H1 (cell line): ENCODE measurements at regions not wholly inside any gene's neighbourhood (a gene's known extent, or its start where the extent isn't known, plus 50 kb on each side); places are given as distances from the start of the nearest gene placed in this dataset.

Experiments used
- CTCF ChIA-PET: fragments of 300-600 bp; sonication (Branson Sonifier 250); formaldehyde crosslinking; loops from one replicate; lab custom pipeline; 2021; ENCODE audit not compliant: partially characterized antibody; lab: Charles Lee
- POLR2A ChIA-PET: fragments of 300-600 bp; sonication (Branson Sonifier 250); formaldehyde crosslinking; loops from one replicate; lab custom pipeline; 2021; ENCODE audit warnings: inconsistent platforms; ENCODE audit not compliant: partially characterized antibody; lab: Charles Lee
- DNase-seq, 2 experiments: peaks; one replicate each; pipeline versions ENCODE4 v3.0.0 to v3.0.0-alpha.2; 2010 to 2022; ENCODE audit warnings: low spot score in 2 of 2, low read depth in 1 of 2, mixed read lengths in 1 of 2
- FAIRE-seq: peaks from 2 replicates; lab custom pipeline; 2011; peaks lifted over from hg19 to GRCh38; lab: Jason Lieb, UNC
- H2AFZ ChIP-seq: 2 replicates; pipeline ENCODE4 v1.8.1; 2012; ENCODE audit warnings: low read length, inconsistent platforms
- H2AK5ac ChIP-seq: 2 replicates; pipeline ENCODE4 v1.6.1; 2013; ENCODE audit warnings: low read depth, low read length
- H2BK120ac ChIP-seq: replicated peaks from 2 replicates; pipeline ENCODE3; 2013; ENCODE audit warnings: low read depth, low read length, inconsistent platforms
- H2BK12ac ChIP-seq: 2 replicates; pipeline ENCODE4 v1.6.1; 2013; ENCODE audit warnings: low read depth, low read length
- H2BK15ac ChIP-seq: 2 replicates; pipeline ENCODE4 v1.6.1; 2013; ENCODE audit warnings: low read length
- H2BK20ac ChIP-seq: 2 replicates; pipeline ENCODE4 v1.6.1; 2013; ENCODE audit warnings: low read length
- H2BK5ac ChIP-seq: 2 replicates; pipeline ENCODE4 v1.6.1; 2013; ENCODE audit warnings: low read depth, low read length
- H3K14ac ChIP-seq: 2 replicates; pipeline ENCODE4 v1.6.1; 2013; ENCODE audit warnings: inconsistent platforms; ENCODE audit not compliant: insufficient read length
- H3K18ac ChIP-seq: 2 replicates; pipeline ENCODE4 v1.6.1; 2013; ENCODE audit warnings: low read length; ENCODE audit errors: extremely low read depth
- H3K23ac ChIP-seq: 2 replicates; pipeline ENCODE4 v1.6.1; 2013; ENCODE audit warnings: inconsistent platforms; ENCODE audit not compliant: insufficient read length
- H3K23me2 ChIP-seq: 2 replicates; pipeline ENCODE4 v1.6.1; 2013; ENCODE audit warnings: low read depth, low read length
- H3K27ac ChIP-seq: 2 replicates; pipeline ENCODE4 v1.6.1; 2011; ENCODE audit warnings: low read depth, low read length, inconsistent platforms
- H3K27me3 ChIP-seq, 4 experiments: replicated peaks in 1 of 4; 1 replicate in 1 of 4; 2 replicates in 3 of 4; pipeline versions ENCODE4 v1.6.1 to v1.8.1; 2011 to 2013; ENCODE audit warnings: low read length in 3 of 4, mild to moderate bottlenecking in 3 of 4, inconsistent platforms in 2 of 4, mixed read lengths in 2 of 4, moderate library complexity in 1 of 4; ENCODE audit not compliant: control insufficient read depth in 3 of 4, insufficient read depth in 3 of 4; ENCODE audit errors: extremely low read depth in 1 of 4
- H3K36me3 ChIP-seq, 4 experiments: 2 replicates each; pipeline versions ENCODE4 v1.6.1 to v1.8.1; 2011 to 2013; ENCODE audit warnings: mild to moderate bottlenecking in 4 of 4, low read length in 3 of 4, moderate library complexity in 2 of 4, control low read depth in 1 of 4, inconsistent platforms in 1 of 4; ENCODE audit not compliant: insufficient read depth in 4 of 4, control insufficient read depth in 2 of 4
- H3K4ac ChIP-seq: replicated peaks from 2 replicates; pipeline ENCODE3; 2013; ENCODE audit warnings: low read length, low read depth, mixed read lengths, inconsistent platforms; ENCODE audit not compliant: insufficient read length
- H3K4me1 ChIP-seq, 4 experiments: replicated peaks in 1 of 4; 1 replicate in 1 of 4; 2 replicates in 3 of 4; pipeline versions ENCODE4 v1.6.1 to v1.8.1; 2011 to 2013; ENCODE audit warnings: low read length in 3 of 4, inconsistent platforms in 2 of 4, mixed read lengths in 1 of 4; ENCODE audit not compliant: insufficient read depth in 4 of 4, control insufficient read depth in 3 of 4
- H3K4me2 ChIP-seq, 2 experiments: 2 replicates each; pipeline versions ENCODE4 v1.6.1 to v1.8.1; 2011 to 2013; ENCODE audit warnings: low read depth in 2 of 2, low read length in 2 of 2, control low read depth in 1 of 2, inconsistent platforms in 1 of 2, mild to moderate bottlenecking in 1 of 2; ENCODE audit not compliant: insufficient read depth in 1 of 2
- H3K4me3 ChIP-seq, 4 experiments: fragments of 200-600, 300-600 bp in 1 of 4; sonication (generic), shearing (Covaris generic), sonication (Bioruptor Twin) in 1 of 4; 2 replicates each; pipeline versions ENCODE4 v1.5.1 to v1.8.1; 2011 to 2016; ENCODE audit warnings: low read length in 4 of 4, low read depth in 3 of 4, control low read depth in 2 of 4, inconsistent platforms in 2 of 4, mild to moderate bottlenecking in 2 of 4, mixed read lengths in 1 of 4, moderate library complexity in 1 of 4; ENCODE audit not compliant: insufficient read depth in 2 of 4; ENCODE audit errors: extremely low read depth in 1 of 4
- H3K56ac ChIP-seq: replicated peaks from 2 replicates; pipeline ENCODE3; 2013; ENCODE audit warnings: low read depth, mild to moderate bottlenecking, mixed read lengths, low read length, inconsistent platforms; ENCODE audit not compliant: insufficient read length
- H3K79me1 ChIP-seq: 2 replicates; pipeline ENCODE4 v1.6.1; 2013; ENCODE audit warnings: low read depth, low read length, control low read depth
- H3K79me2 ChIP-seq, 2 experiments: 2 replicates each; pipeline versions ENCODE4 v1.6.1 to v1.8.1; 2012 to 2013; ENCODE audit warnings: low read length in 2 of 2, mild to moderate bottlenecking in 2 of 2, inconsistent platforms in 1 of 2; ENCODE audit not compliant: insufficient read depth in 2 of 2, control insufficient read depth in 1 of 2
- H3K9ac ChIP-seq, 4 experiments: replicated peaks in 1 of 4; 1 replicate in 1 of 4; 2 replicates in 3 of 4; pipeline versions ENCODE4 v1.6.1 to v1.8.1; 2011 to 2013; ENCODE audit warnings: low read depth in 3 of 4, low read length in 3 of 4, control low read depth in 2 of 4, mild to moderate bottlenecking in 2 of 4, moderate library complexity in 2 of 4, inconsistent platforms in 1 of 4; ENCODE audit errors: extremely low read depth in 1 of 4
- H3K9me3 ChIP-seq, 2 experiments: 2 replicates each; pipeline versions ENCODE4 v1.6.1 to v1.8.1; 2012 to 2013; ENCODE audit warnings: mild to moderate bottlenecking in 2 of 2, moderate library complexity in 2 of 2, control low read depth in 1 of 2, inconsistent platforms in 1 of 2, low read depth in 1 of 2, low read length in 1 of 2, mixed read lengths in 1 of 2; ENCODE audit not compliant: insufficient read depth in 2 of 2
- H4K20me1 ChIP-seq, 2 experiments: replicated peaks in 1 of 2; 2 replicates each; pipeline versions ENCODE3 to v1.8.1; 2011 to 2013; ENCODE audit warnings: inconsistent platforms in 2 of 2, low read length in 2 of 2, mild to moderate bottlenecking in 1 of 2; ENCODE audit not compliant: insufficient read depth in 2 of 2, control insufficient read depth in 1 of 2
- H4K5ac ChIP-seq: 2 replicates; pipeline ENCODE4 v1.6.1; 2013; ENCODE audit warnings: low read length, low read depth, mixed read lengths, inconsistent platforms; ENCODE audit not compliant: insufficient read length
- H4K8ac ChIP-seq: 2 replicates; pipeline ENCODE4 v1.8.0; 2013; ENCODE audit warnings: mild to moderate bottlenecking, moderate library complexity, low read length, inconsistent platforms; ENCODE audit not compliant: insufficient read depth; ENCODE audit errors: extremely low read depth
- H4K91ac ChIP-seq: replicated peaks from 2 replicates; pipeline ENCODE3; 2013; ENCODE audit warnings: low read length, mixed read lengths, inconsistent platforms; ENCODE audit not compliant: insufficient read length
- CBX8 ChIP-seq: fragments of 300-800, 300-1000 bp; sonication (generic); IDR thresholded peaks from 2 replicates; pipeline ENCODE4 v1.7.1; 2016; ENCODE audit warnings: low read depth, low read length, borderline replicate concordance
- EP300 ChIP-seq, 2 experiments: IDR thresholded peaks; 1 replicate in 1 of 2; 2 replicates in 1 of 2; pipeline ENCODE4 v1.6.1; 2011 to 2012; ENCODE audit warnings: low read depth in 2 of 2, low read length in 2 of 2, mild to moderate bottlenecking in 2 of 2, borderline replicate concordance in 1 of 2, inconsistent platforms in 1 of 2, moderate library complexity in 1 of 2
- FOSL1 ChIP-seq: IDR thresholded peaks from 2 replicates; pipeline ENCODE4 v1.6.1; 2011; ENCODE audit warnings: mild to moderate bottlenecking, low read depth, low read length, moderate library complexity; ENCODE audit not compliant: insufficient read depth
- HDAC6 ChIP-seq: IDR thresholded peaks from one replicate; pipeline ENCODE4 v1.7.1; 2012; ENCODE audit warnings: low read depth, mild to moderate bottlenecking, inconsistent platforms, low read length, moderate library complexity
- NANOG ChIP-seq: IDR thresholded peaks from 2 replicates; pipeline ENCODE4 v1.6.1; 2011; ENCODE audit warnings: low read length, low read depth, mild to moderate bottlenecking, inconsistent platforms; ENCODE audit not compliant: insufficient read depth, poor library complexity, severe bottlenecking
- PHF8 ChIP-seq: fragments of 200-600 bp; sonication (generic); conservative IDR thresholded peaks from 2 replicates; pipeline ENCODE4 v1.7.1; 2012; ENCODE audit warnings: low read depth, mild to moderate bottlenecking, inconsistent platforms, low read length, moderate library complexity
- POLR2A ChIP-seq, 2 experiments: IDR thresholded peaks; 1 replicate in 1 of 2; 2 replicates in 1 of 2; pipeline ENCODE4 v1.6.1; 2011; ENCODE audit warnings: low read depth in 2 of 2, low read length in 2 of 2, mild to moderate bottlenecking in 2 of 2; ENCODE audit errors: control extremely low read depth in 1 of 2
- POU5F1 ChIP-seq: IDR thresholded peaks from 2 replicates; pipeline ENCODE4 v1.6.1; 2011; ENCODE audit warnings: low read depth, mild to moderate bottlenecking, low read length, moderate library complexity
- SIRT6 ChIP-seq: IDR thresholded peaks from one replicate; pipeline ENCODE4 v1.7.1; 2012; ENCODE audit warnings: low read length, inconsistent platforms
- SRF ChIP-seq: IDR thresholded peaks from 2 replicates; pipeline ENCODE4 v1.6.1; 2011; ENCODE audit warnings: mild to moderate bottlenecking, low read depth, low read length, moderate library complexity
- TEAD4 ChIP-seq: IDR thresholded peaks from 2 replicates; pipeline ENCODE4 v1.6.1; 2012; ENCODE audit warnings: low read depth, low read length, inconsistent platforms, mixed read lengths
- USF2 ChIP-seq: IDR thresholded peaks from 2 replicates; pipeline ENCODE4 v1.6.1; 2011; ENCODE audit warnings: low read length, improper control_type of control experiment
- WGBS, 2 experiments: shearing (Covaris generic) in 1 of 2; methylation state at CpG; one replicate each; pipeline versions ENCODE4 v1.1.6 to v1.1.7; 2013 to 2015; ENCODE audit warnings: low lambda C conversion rate in 2 of 2, mixed read lengths in 2 of 2, inconsistent platforms in 1 of 2, low coverage in 1 of 2, missing lambda C conversion rate in 1 of 2; ENCODE audit not compliant: insufficient replicate concordance in 2 of 2, insufficient coverage in 1 of 2, insufficient read length in 1 of 2; ENCODE audit errors: extremely low coverage in 1 of 2, missing lambda C conversion rate in 1 of 2; 5-methylcytosine and 5-hydroxymethylcytosine counted together
- TF ChIP-seq, protein P1 (sequence below): IDR thresholded peaks from 2 replicates; pipeline ENCODE4 v1.6.1; 2012; ENCODE audit warnings: inconsistent platforms

- Histone ChIP-seq H2BK5ac (no peak overlapping the region), H3K9me3 (peaks cover 7 to 10% of the 10 kb centered on the region in 2 experiments), H2BK12ac (no peak overlapping the region), H3K23ac (no peak overlapping the region), H3K4me2 (no peak overlapping the region), H3K4ac (no peak overlapping the region), H3K14ac (no peak overlapping the region), H4K91ac (no peak overlapping the region), H3K36me3 (no peaks in the 10 kb centered on the region), H4K5ac (no peak overlapping the region), H2AK5ac (no peak overlapping the region), H3K4me3 (no peak overlapping the region), H4K8ac (no peak overlapping the region), H3K27me3 (no peaks in the 10 kb centered on the region), H3K18ac (no peak overlapping the region), H3K56ac (no peak overlapping the region), H2BK15ac (no peak overlapping the region), H3K9ac (no peak overlapping the region), H3K23me2 (no peaks in the 10 kb centered on the region), H2BK120ac (no peak overlapping the region), H2BK20ac (no peak overlapping the region), H3K79me1 (no peaks in the 10 kb centered on the region), H3K79me2 (no peaks in the 10 kb centered on the region), H4K20me1 (no peaks in the 10 kb centered on the region), H2AFZ (no peak overlapping the region), H3K4me1 (no peaks in the 10 kb centered on the region; a peak in 1 of 7 replicates), H3K27ac (no peak overlapping the region)
- WGBS, 2 experiments, result 71% methylated on average over 4 of the region's 4 CpGs; no CpG with 5 or more reads in 1 of the 2 experiments
- FAIRE-seq (no peak), DNase-seq (no peak)
- ChIA-PET CTCF (interaction anchor here (2.3 kb wide), 1 partner anchor 10 kb away, joined by 8 read pairs; no protein-coding TSS in a partner anchor), POLR2A (no interaction called here)
- TF ChIP-seq SIRT6 (no peak), SRF (no peak), POLR2A (IDR thresholded peaks at IDR 0.05; ENCODE audit: control extremely low read depth in 1 of 2, low read depth in 2 of 2, low read length in 2 of 2) (no peak), NANOG (no peak), CBX8 (no peak), FOSL1 (no peak), EP300 (IDR thresholded peaks at IDR 0.05; ENCODE audit: borderline replicate concordance in 1 of 2, low read depth in 2 of 2, low read length in 2 of 2) (no peak), POU5F1 (no peak), PHF8 (no peak), USF2 (no peak), HDAC6 (no peak), TEAD4 (no peak)
- TF ChIP-seq, protein P1, sequence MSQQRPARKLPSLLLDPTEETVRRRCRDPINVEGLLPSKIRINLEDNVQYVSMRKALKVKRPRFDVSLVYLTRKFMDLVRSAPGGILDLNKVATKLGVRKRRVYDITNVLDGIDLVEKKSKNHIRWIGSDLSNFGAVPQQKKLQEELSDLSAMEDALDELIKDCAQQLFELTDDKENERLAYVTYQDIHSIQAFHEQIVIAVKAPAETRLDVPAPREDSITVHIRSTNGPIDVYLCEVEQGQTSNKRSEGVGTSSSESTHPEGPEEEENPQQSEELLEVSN, result no peak
These were observed 234.2 kb upstream of the MDFIC2 start for GRCh38 chr3:70546679-70547078.
